GM12878 (cell line): ENCODE measurements at regions not wholly inside any gene's neighbourhood (a gene's known extent, or its start where the extent isn't known, plus 50 kb on each side); places are given as distances from the start of the nearest gene placed in this dataset.

Experiments
- FOXK2 ChIP-seq: fragments of 450-650 bp; IDR thresholded peaks from 2 replicates; pipeline ENCODE4 v1.6.1; 2017; ENCODE audit warnings: mild to moderate bottlenecking, moderate library complexity
- HDGF ChIP-seq: fragments of 450-650 bp; IDR thresholded peaks from 2 replicates; pipeline ENCODE4 v1.6.1; 2016; ENCODE audit warnings: antibody characterized with exemption
- HSF1 ChIP-seq: fragments of 150-350 bp; IDR thresholded peaks from 2 replicates; pipeline ENCODE4 v1.6.1; 2014; ENCODE audit warnings: mild to moderate bottlenecking, low read depth, low read length
- NFXL1 ChIP-seq: fragments of 450-650 bp; IDR thresholded peaks from 2 replicates; pipeline ENCODE4 v1.6.1; 2017; ENCODE audit warnings: antibody characterized with exemption, mild to moderate bottlenecking, borderline replicate concordance
- RUNX3 ChIP-seq: IDR thresholded peaks from 2 replicates; pipeline ENCODE4 v1.6.1; 2012; ENCODE audit warnings: low read length, inconsistent platforms
- SIX5 ChIP-seq: IDR thresholded peaks from 2 replicates; pipeline ENCODE4 v1.6.1; 2011; ENCODE audit warnings: mild to moderate bottlenecking, low read depth, low read length, moderate library complexity; ENCODE audit not compliant: severe bottlenecking
- TAF1 ChIP-seq: IDR thresholded peaks from 2 replicates; pipeline ENCODE4 v1.6.1; 2011; ENCODE audit warnings: mild to moderate bottlenecking, low read depth, low read length, borderline replicate concordance
- ZNF592 ChIP-seq: fragments of 450-650 bp; IDR thresholded peaks from 2 replicates; pipeline ENCODE4 v1.6.1; 2017; ENCODE audit warnings: mild to moderate bottlenecking, moderate library complexity

- TF ChIP-seq HSF1 (no peak), SIX5 (no peak), NFXL1 (no peak), TAF1 (no peak), RUNX3 (no peak), ZNF592 (no peak), HDGF (no peak), FOXK2 (no peak)
Observed at GRCh38 chr21:35482933-35483662, 434.0 kb upstream of the RUNX1 start (continued).
